DND-41 (cell line): ENCODE measurements at regions not wholly inside any gene's neighbourhood (a gene's known extent, or its start where the extent isn't known, plus 50 kb on each side); places are given as distances from the start of the nearest gene placed in this dataset.

Source experiments
- CTCF ChIP-seq: IDR thresholded peaks from 2 replicates; pipeline ENCODE4 v1.5.1; 2012; ENCODE audit warnings: borderline replicate concordance, low read length, moderate library complexity, mild to moderate bottlenecking; ENCODE audit not compliant: poor library complexity, severe bottlenecking; ENCODE audit errors: extremely low read depth
- EZH2 ChIP-seq: IDR thresholded peaks from 3 replicates; pipeline ENCODE4 v1.6.1; 2012; ENCODE audit warnings: borderline replicate concordance, low read depth, mild to moderate bottlenecking, moderate library complexity, low read length, inconsistent platforms; ENCODE audit not compliant: severe bottlenecking

GRCh38 chr12:111022386-111022785, 102.0 kb upstream of the MYL2 start:
- TF ChIP-seq EZH2 (no peak), CTCF (no peak)
